LNCaP clone FGC (cell line): ENCODE measurements at regions not wholly inside any gene's neighbourhood (a gene's known extent, or its start where the extent isn't known, plus 50 kb on each side); places are given as distances from the start of the nearest gene placed in this dataset.

Experiments used
- DNase-seq: peaks from one replicate; pipeline ENCODE4 v3.0.0-alpha.2; 2011; ENCODE audit warnings: low read depth
- H3K4me3 ChIP-seq: 2 replicates; pipeline ENCODE4 v1.5.1; 2011; ENCODE audit warnings: mild to moderate bottlenecking, low read depth, low read length, control low read depth
- TF ChIP-seq, protein P1 (sequence below): IDR thresholded peaks from 2 replicates; pipeline ENCODE4 v1.5.1; 2012; ENCODE audit warnings: mild to moderate bottlenecking; ENCODE audit not compliant: control insufficient read depth, insufficient read depth; ENCODE audit errors: extremely low read depth

DNA sequence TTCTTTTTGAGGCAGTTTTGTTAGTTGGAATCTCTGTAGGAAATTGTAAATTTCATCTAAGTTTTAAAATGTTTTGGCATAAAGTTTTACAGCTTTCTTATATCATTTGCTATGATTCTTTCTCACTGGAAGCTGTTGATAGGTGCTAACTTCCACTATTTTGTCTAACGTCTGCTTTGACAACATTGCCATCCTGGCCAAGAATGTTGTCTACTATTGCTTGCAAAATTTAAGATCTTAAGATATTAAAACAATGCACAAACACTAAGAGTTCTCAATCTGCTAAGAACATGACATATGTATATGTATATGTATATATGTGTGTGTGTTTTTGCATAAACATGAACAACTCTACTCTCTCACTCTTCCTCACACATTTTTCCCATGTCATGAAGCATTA lies 64.1 kb upstream of the MDGA2 start:
- TF ChIP-seq, protein P1, sequence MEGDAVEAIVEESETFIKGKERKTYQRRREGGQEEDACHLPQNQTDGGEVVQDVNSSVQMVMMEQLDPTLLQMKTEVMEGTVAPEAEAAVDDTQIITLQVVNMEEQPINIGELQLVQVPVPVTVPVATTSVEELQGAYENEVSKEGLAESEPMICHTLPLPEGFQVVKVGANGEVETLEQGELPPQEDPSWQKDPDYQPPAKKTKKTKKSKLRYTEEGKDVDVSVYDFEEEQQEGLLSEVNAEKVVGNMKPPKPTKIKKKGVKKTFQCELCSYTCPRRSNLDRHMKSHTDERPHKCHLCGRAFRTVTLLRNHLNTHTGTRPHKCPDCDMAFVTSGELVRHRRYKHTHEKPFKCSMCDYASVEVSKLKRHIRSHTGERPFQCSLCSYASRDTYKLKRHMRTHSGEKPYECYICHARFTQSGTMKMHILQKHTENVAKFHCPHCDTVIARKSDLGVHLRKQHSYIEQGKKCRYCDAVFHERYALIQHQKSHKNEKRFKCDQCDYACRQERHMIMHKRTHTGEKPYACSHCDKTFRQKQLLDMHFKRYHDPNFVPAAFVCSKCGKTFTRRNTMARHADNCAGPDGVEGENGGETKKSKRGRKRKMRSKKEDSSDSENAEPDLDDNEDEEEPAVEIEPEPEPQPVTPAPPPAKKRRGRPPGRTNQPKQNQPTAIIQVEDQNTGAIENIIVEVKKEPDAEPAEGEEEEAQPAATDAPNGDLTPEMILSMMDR, result no peak
- H3K4me3 ChIP-seq, result no peak overlapping the region
- no peak for DNase-seq

DNA sequence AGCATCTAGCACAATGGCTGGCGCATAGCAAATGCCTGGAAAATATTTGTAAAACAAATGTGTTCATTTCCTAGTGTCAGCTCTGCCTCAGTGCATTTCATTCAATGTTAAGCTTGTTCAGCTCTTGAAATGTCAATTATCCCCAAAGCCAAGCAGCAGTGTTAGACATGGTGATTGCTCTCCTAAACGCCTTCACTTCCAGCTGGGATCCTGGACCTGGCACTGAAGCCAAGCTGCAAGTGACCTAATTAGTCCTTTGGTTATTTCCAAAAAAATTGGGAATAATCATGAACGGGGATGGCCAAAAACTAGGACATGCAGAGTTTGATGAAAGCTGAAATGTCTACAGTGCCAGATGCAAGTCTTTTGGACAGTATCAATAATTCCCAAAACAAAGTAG lies 54.9 kb upstream of the MDGA2 start:
- H3K4me3 ChIP-seq, result no peak overlapping the region
- no peak for DNase-seq
- TF ChIP-seq, protein P1, result no peak
